CD4-positive, alpha-beta memory T cell (primary cell): ENCODE measurements at regions not wholly inside any gene's neighbourhood (a gene's known extent, or its start where the extent isn't known, plus 50 kb on each side); places are given as distances from the start of the nearest gene placed in this dataset.
"Not testable (repeated sequence)": the region's sequence is repeated elsewhere in the genome, so short reads cannot be mapped to it uniquely, and the experiment has no call there.

Source experiments
- CTCF ChIA-PET: fragments of 350-600 bp; sonication (Branson Sonifier 250); formaldehyde crosslinking; loops from one replicate; lab custom pipeline; 2021; ENCODE audit warnings: inconsistent platforms; ENCODE audit not compliant: partially characterized antibody; lab: Charles Lee
- POLR2A ChIA-PET: fragments of 350-600 bp; sonication (Branson Sonifier 250); formaldehyde crosslinking; loops from one replicate; lab custom pipeline; 2021; ENCODE audit not compliant: partially characterized antibody; lab: Charles Lee
- DNase-seq, 5 donors: peaks; one replicate each; pipeline versions ENCODE4 v3.0.0 to v3.0.0-alpha.2; 2020 to 2022; ENCODE audit warnings: mixed read lengths in 1 of 5
- H3K27ac ChIP-seq: one replicate; pipeline ENCODE4 v1.7.0; 2013; ENCODE audit warnings: low read depth, low read length
- H3K27me3 ChIP-seq: 2 replicates; pipeline ENCODE4 v1.7.0; 2013; ENCODE audit warnings: mild to moderate bottlenecking, low read length, moderate library complexity; ENCODE audit not compliant: insufficient read depth
- H3K36me3 ChIP-seq: 2 replicates; pipeline ENCODE4 v1.7.0; 2013; ENCODE audit warnings: mild to moderate bottlenecking, low read length, moderate library complexity; ENCODE audit not compliant: insufficient read depth
- H3K4me1 ChIP-seq: 2 replicates; pipeline ENCODE4 v1.7.0; 2013; ENCODE audit warnings: mild to moderate bottlenecking, low read length, moderate library complexity; ENCODE audit not compliant: insufficient read depth
- H3K4me3 ChIP-seq, 2 donors: one replicate each; pipeline ENCODE4 v1.7.0; 2013; ENCODE audit warnings: low read length in 2 of 2, mild to moderate bottlenecking in 1 of 2
- H3K9me3 ChIP-seq, 2 donors: one replicate each; pipeline ENCODE4 v1.7.0; 2013; ENCODE audit warnings: low read length in 2 of 2, control low read depth in 1 of 2; ENCODE audit not compliant: control insufficient read depth in 1 of 2
- H3K27ac Mint-ChIP-seq, 7 donors: one replicate each; pipeline ENCODE4 v1.8.0; 2020 to 2021; ENCODE audit warnings: mixed read lengths in 7 of 7, mild to moderate bottlenecking in 6 of 7, inconsistent platforms in 3 of 7, moderate library complexity in 3 of 7
- H3K27me3 Mint-ChIP-seq, 2 donors: one replicate each; pipeline ENCODE4 v1.8.0; 2020 to 2021; ENCODE audit warnings: mixed read lengths in 2 of 2
- H3K36me3 Mint-ChIP-seq, 2 donors: one replicate each; pipeline ENCODE4 v1.8.0; 2020 to 2021; ENCODE audit warnings: mixed read lengths in 2 of 2, inconsistent platforms in 1 of 2, mild to moderate bottlenecking in 1 of 2
- H3K4me1 Mint-ChIP-seq, 4 donors: one replicate each; pipeline ENCODE4 v1.8.0; 2020 to 2021; ENCODE audit warnings: mixed read lengths in 4 of 4, mild to moderate bottlenecking in 1 of 4
- H3K4me3 Mint-ChIP-seq, 8 donors: one replicate each; pipeline ENCODE4 v1.8.0; 2020 to 2021; ENCODE audit warnings: mixed read lengths in 8 of 8, mild to moderate bottlenecking in 7 of 8, moderate library complexity in 6 of 8, inconsistent platforms in 3 of 8
- H3K9me3 Mint-ChIP-seq, 8 donors: one replicate each; pipeline ENCODE4 v1.8.0; 2020 to 2021; ENCODE audit warnings: mixed read lengths in 8 of 8, mild to moderate bottlenecking in 5 of 8, inconsistent platforms in 3 of 8, moderate library complexity in 1 of 8
- intact Hi-C: fragments of 100-400 bp; cut with micrococcal nuclease; formaldehyde crosslinking; loops from one replicate; pipeline ENCODE4 v1.15.1; 2023

GRCh38 chr1:56120021-56120420, 459.3 kb downstream of the PLPP3 start:
- no peak overlapping the region for H3K27ac Mint-ChIP-seq
- Histone ChIP-seq H3K27ac (no peak overlapping the region), H3K4me3 (no peak overlapping the region), H3K36me3 (no peaks in the 10 kb centered on the region), H3K4me1 (no peaks in the 10 kb centered on the region), H3K27me3 (no peaks in the 10 kb centered on the region), H3K9me3 (no peaks in the 10 kb centered on the region)
- ChIA-PET POLR2A (no interaction called here), CTCF (no interaction called here)
- no peaks in the 10 kb centered on the region for H3K36me3 Mint-ChIP-seq
- H3K4me3 Mint-ChIP-seq, result no peak overlapping the region
- no peak for DNase-seq
- H3K4me1 Mint-ChIP-seq, result no peaks in the 10 kb centered on the region
- intact Hi-C loops, result no loop called here
- peaks cover 1 to 3% of the 10 kb centered on the region in 2 donors for H3K27me3 Mint-ChIP-seq
- H3K9me3 Mint-ChIP-seq, result peaks cover 0 to 22% (median 3%) of the 10 kb centered on the region in 8 donors

- H3K27ac Mint-ChIP-seq, H3K9me3 ChIP-seq, H3K4me1 Mint-ChIP-seq, H3K4me3 Mint-ChIP-seq, intact Hi-C loops, H3K36me3 ChIP-seq, H3K36me3 Mint-ChIP-seq, H3K4me1 ChIP-seq, H3K27me3 ChIP-seq, H3K27ac ChIP-seq, H3K27me3 Mint-ChIP-seq, DNase-seq, POLR2A ChIA-PET, H3K4me3 ChIP-seq, CTCF ChIA-PET: not testable (repeated sequence)
- H3K9me3 Mint-ChIP-seq, result peaks cover 0 to 18% (median 3%) of the 10 kb centered on the region in 8 donors
Observed at GRCh38 chr1:56118676-56119075, 460.7 kb downstream of the PLPP3 start.

DNA sequence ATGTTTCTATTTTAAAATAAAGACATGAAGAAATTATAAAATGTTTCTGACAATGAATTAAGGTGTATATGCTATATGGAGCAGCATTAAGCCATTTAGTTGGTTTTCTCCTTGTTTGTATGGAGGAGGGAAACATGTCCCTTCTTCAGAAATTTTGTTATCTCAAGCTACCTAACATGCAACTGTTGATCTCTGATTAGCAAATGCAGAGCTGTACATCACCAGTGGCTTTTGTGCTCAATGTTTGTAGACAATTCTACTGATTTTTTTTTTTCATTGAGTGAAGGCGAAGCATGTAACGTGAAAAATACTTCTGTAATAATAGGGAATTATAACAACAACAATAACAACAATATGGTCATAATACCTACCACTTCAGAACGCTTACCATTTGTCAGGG, 463.7 kb downstream of the PLPP3 start:
- no peak overlapping the region for H3K4me3 ChIP-seq
- H3K9me3 ChIP-seq, result no peaks in the 10 kb centered on the region
- POLR2A ChIA-PET, result no interaction called here
- CTCF ChIA-PET, result no interaction called here
- Mint-ChIP-seq H3K36me3 (no peaks in the 10 kb centered on the region), H3K4me3 (no peak overlapping the region), H3K27me3 (peaks cover 0 to 1% of the 10 kb centered on the region in 2 donors), H3K9me3 (peaks cover 0 to 12% (median 3%) of the 10 kb centered on the region in 8 donors), H3K27ac (no peak overlapping the region), H3K4me1 (no peaks in the 10 kb centered on the region)
- no peak for DNase-seq
- H3K27me3 ChIP-seq, result no peaks in the 10 kb centered on the region
- no peaks in the 10 kb centered on the region for H3K36me3 ChIP-seq
- H3K4me1 ChIP-seq, result no peaks in the 10 kb centered on the region
- intact Hi-C loops, result no loop called here
- H3K27ac ChIP-seq, result no peak overlapping the region

GRCh38 chr1:56113679-56114078, 465.7 kb downstream of the PLPP3 start:
- Histone ChIP-seq H3K4me3 (no peak overlapping the region), H3K9me3 (no peaks in the 10 kb centered on the region), H3K4me1 (no peaks in the 10 kb centered on the region), H3K36me3 (no peaks in the 10 kb centered on the region), H3K27ac (no peak overlapping the region), H3K27me3 (no peaks in the 10 kb centered on the region)
- no peaks in the 10 kb centered on the region for H3K4me1 Mint-ChIP-seq
- intact Hi-C loops, result no loop called here
- peaks cover 0 to 15% (median 3%) of the 10 kb centered on the region in 8 donors for H3K9me3 Mint-ChIP-seq
- no peak for DNase-seq
- H3K27ac Mint-ChIP-seq, result no peak overlapping the region
- ChIA-PET POLR2A (no interaction called here), CTCF (no interaction called here)
- H3K36me3 Mint-ChIP-seq, result no peaks in the 10 kb centered on the region
- no peak overlapping the region for H3K4me3 Mint-ChIP-seq
- H3K27me3 Mint-ChIP-seq, result peaks cover 0 to 1% of the 10 kb centered on the region in 2 donors

- ChIA-PET POLR2A (no interaction called here), CTCF (no interaction called here)
- no peaks in the 10 kb centered on the region for H3K36me3 Mint-ChIP-seq
- Histone ChIP-seq H3K27ac (no peak overlapping the region), H3K4me3 (no peak overlapping the region), H3K27me3 (no peaks in the 10 kb centered on the region), H3K36me3 (no peaks in the 10 kb centered on the region), H3K9me3 (no peaks in the 10 kb centered on the region), H3K4me1 (no peaks in the 10 kb centered on the region)
- no peak overlapping the region for H3K27ac Mint-ChIP-seq
- no peaks in the 10 kb centered on the region for H3K4me1 Mint-ChIP-seq
- H3K9me3 Mint-ChIP-seq, result peaks cover 0 to 18% (median 13%) of the 10 kb centered on the region in 8 donors
- intact Hi-C loops, result no loop called here
- no peak overlapping the region for H3K4me3 Mint-ChIP-seq
- peaks cover 0 to 2% of the 10 kb centered on the region in 2 donors for H3K27me3 Mint-ChIP-seq
- DNase-seq, result no peak
Observed at GRCh38 chr1:56107275-56107638, 472.1 kb downstream of the PLPP3 start.

- no peaks in the 10 kb centered on the region for H3K4me1 Mint-ChIP-seq
- H3K4me3 Mint-ChIP-seq, result no peak overlapping the region
- no peak overlapping the region for H3K27ac Mint-ChIP-seq
- H3K27ac ChIP-seq, result no peak overlapping the region
- CTCF ChIA-PET, result no interaction called here
- H3K4me1 ChIP-seq, result no peaks in the 10 kb centered on the region
- no peak for DNase-seq
- peaks cover 0 to 18% (median 13%) of the 10 kb centered on the region in 8 donors for H3K9me3 Mint-ChIP-seq
- H3K27me3 ChIP-seq, result no peaks in the 10 kb centered on the region
- H3K36me3 ChIP-seq, result no peaks in the 10 kb centered on the region
- no peaks in the 10 kb centered on the region for H3K36me3 Mint-ChIP-seq
- H3K4me3 ChIP-seq, result no peak overlapping the region
- peaks cover 0 to 2% of the 10 kb centered on the region in 2 donors for H3K27me3 Mint-ChIP-seq
- H3K9me3 ChIP-seq, result no peaks in the 10 kb centered on the region
- POLR2A ChIA-PET, result no interaction called here
- intact Hi-C loops, result no loop called here
Observed at GRCh38 chr1:56106531-56107274, 472.7 kb downstream of the PLPP3 start.

DNA sequence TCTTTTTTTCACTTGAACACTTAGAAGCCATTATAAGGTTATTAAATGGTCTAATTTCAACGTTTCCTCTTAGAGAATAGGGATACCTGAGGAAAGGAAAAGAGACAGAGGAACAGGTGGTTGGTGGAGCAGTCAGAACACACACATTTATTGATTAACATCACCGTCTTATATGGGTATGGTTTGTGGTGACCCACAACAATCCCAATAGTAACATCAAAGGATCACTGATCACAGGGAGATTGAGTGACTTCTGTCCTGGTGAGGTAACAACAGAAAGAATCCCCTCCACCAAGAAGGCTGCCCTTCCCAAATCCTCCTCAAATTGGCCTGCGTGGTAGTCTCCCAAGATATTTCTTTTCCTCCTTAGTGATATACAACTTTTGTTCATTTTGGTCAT, 474.0 kb downstream of the PLPP3 start:
- no peak for DNase-seq
- no peak overlapping the region for H3K27ac Mint-ChIP-seq
- Histone ChIP-seq H3K4me3 (no peak overlapping the region), H3K27ac (no peak overlapping the region), H3K4me1 (no peaks in the 10 kb centered on the region), H3K36me3 (no peaks in the 10 kb centered on the region), H3K9me3 (no peaks in the 10 kb centered on the region), H3K27me3 (no peaks in the 10 kb centered on the region)
- intact Hi-C loops, result no loop called here
- no peaks in the 10 kb centered on the region for H3K36me3 Mint-ChIP-seq
- H3K27me3 Mint-ChIP-seq, result peaks cover 0 to 2% of the 10 kb centered on the region in 2 donors
- peaks cover 0 to 18% (median 12%) of the 10 kb centered on the region in 8 donors for H3K9me3 Mint-ChIP-seq
- ChIA-PET POLR2A (no interaction called here), CTCF (no interaction called here)
- no peak overlapping the region for H3K4me3 Mint-ChIP-seq
- no peaks in the 10 kb centered on the region for H3K4me1 Mint-ChIP-seq
